Endodermal cell (in vitro differentiated cells): ENCODE measurements at regions not wholly inside any gene's neighbourhood (a gene's known extent, or its start where the extent isn't known, plus 50 kb on each side); places are given as distances from the start of the nearest gene placed in this dataset.
A peak's percentile ranks its signal among the peaks of the same experiment; 100 is the strongest.

Experiments
- DNase-seq: peaks from one replicate; pipeline ENCODE4 v3.0.0-alpha.2; 2017
- H3K27ac ChIP-seq: 2 replicates; pipeline ENCODE4 v1.5.1; 2013; ENCODE audit warnings: mild to moderate bottlenecking, low read depth, low read length, moderate library complexity
- H3K27me3 ChIP-seq: 2 replicates; pipeline ENCODE4 v1.6.1; 2013; ENCODE audit warnings: mild to moderate bottlenecking, low read length, moderate library complexity; ENCODE audit not compliant: insufficient read depth, control insufficient read depth, poor library complexity, severe bottlenecking
- H3K36me3 ChIP-seq: 2 replicates; pipeline ENCODE4 v1.7.0; 2013; ENCODE audit warnings: mild to moderate bottlenecking, low read length, moderate library complexity; ENCODE audit not compliant: control insufficient read depth, insufficient read depth
- H3K4me1 ChIP-seq: one replicate; pipeline ENCODE4 v1.7.0; 2013; ENCODE audit warnings: low read length; ENCODE audit not compliant: control insufficient read depth, insufficient read depth
- H3K4me3 ChIP-seq: 2 replicates; pipeline ENCODE4 v1.5.1; 2013; ENCODE audit warnings: mild to moderate bottlenecking, low read length, moderate library complexity
- H3K9ac ChIP-seq: 2 replicates; pipeline ENCODE4 v1.6.1; 2013; ENCODE audit warnings: mild to moderate bottlenecking, low read length, moderate library complexity; ENCODE audit not compliant: poor library complexity, severe bottlenecking; ENCODE audit errors: extremely low read depth
- H3K9me3 ChIP-seq: 2 replicates; pipeline ENCODE4 v1.6.1; 2013; ENCODE audit warnings: mild to moderate bottlenecking, low read length, moderate library complexity; ENCODE audit not compliant: control insufficient read depth
- H3K27ac Mint-ChIP-seq: 2 replicates; pipeline ENCODE4 v1.8.0; 2020; ENCODE audit warnings: mixed read lengths
- H3K27me3 Mint-ChIP-seq: 2 replicates; pipeline ENCODE4 v1.8.0; 2021; ENCODE audit warnings: mild to moderate bottlenecking, mixed read lengths; ENCODE audit not compliant: insufficient read depth
- H3K36me3 Mint-ChIP-seq: 2 replicates; pipeline ENCODE4 v1.8.0; 2020; ENCODE audit warnings: low read depth, mixed read lengths
- H3K4me1 Mint-ChIP-seq: 2 replicates; pipeline ENCODE4 v1.8.0; 2020; ENCODE audit warnings: mixed read lengths
- H3K4me3 Mint-ChIP-seq: 2 replicates; pipeline ENCODE4 v1.8.0; 2020; ENCODE audit warnings: mild to moderate bottlenecking, moderate library complexity, mixed read lengths
- H3K9me3 Mint-ChIP-seq: 2 replicates; pipeline ENCODE4 v1.8.0; 2020; ENCODE audit warnings: mild to moderate bottlenecking, mixed read lengths
- CTCF ChIP-seq: fragments of 200-600 bp; sonication (generic); conservative IDR thresholded peaks from 2 replicates; pipeline ENCODE4 v1.5.0; 2021; ENCODE audit warnings: antibody characterized with exemption, mild to moderate bottlenecking
- WGBS, 2 experiments: methylation state at CpG; one replicate each; pipeline versions ENCODE4 v1.1.5 to v1.1.7; 2013; ENCODE audit warnings: missing lambda C conversion rate in 2 of 2, mixed read lengths in 1 of 2; ENCODE audit not compliant: insufficient coverage in 1 of 2, insufficient read length in 1 of 2; 5-methylcytosine and 5-hydroxymethylcytosine counted together

- peaks cover 23% of the 10 kb centered on the region for H3K4me1 Mint-ChIP-seq
- H3K4me3 Mint-ChIP-seq = no peak overlapping the region
- no peaks in the 10 kb centered on the region for H3K27me3 Mint-ChIP-seq
- Histone ChIP-seq H3K4me3 (peak overlapping the region; percentile 47), H3K27ac (no peak overlapping the region), H3K27me3 (no peaks in the 10 kb centered on the region), H3K9me3 (peaks cover 31% of the 10 kb centered on the region), H3K36me3 (no peaks in the 10 kb centered on the region), H3K9ac (no peak overlapping the region), H3K4me1 (no peaks in the 10 kb centered on the region)
- no peak overlapping the region for H3K27ac Mint-ChIP-seq
- no peak for DNase-seq
- peaks cover 5% of the 10 kb centered on the region for H3K36me3 Mint-ChIP-seq
- no peak for TF ChIP-seq CTCF
- WGBS, 2 experiments = 91 to 100% methylated on average over 1 of the region's 1 CpG
- peaks cover 38% of the 10 kb centered on the region for H3K9me3 Mint-ChIP-seq
Measured at GRCh38 chr14:83007641-83008225, 1474.1 kb upstream of the SEL1L start.

GRCh38 chr14:83017296-83017695 is 1483.6 kb upstream of the SEL1L start:
- H3K9me3 Mint-ChIP-seq = peaks cover 3% of the 10 kb centered on the region
- Histone ChIP-seq H3K4me1 (no peaks in the 10 kb centered on the region), H3K9ac (no peak overlapping the region), H3K27me3 (no peaks in the 10 kb centered on the region), H3K9me3 (peaks cover 11% of the 10 kb centered on the region), H3K36me3 (no peaks in the 10 kb centered on the region), H3K4me3 (no peak overlapping the region), H3K27ac (no peak overlapping the region)
- H3K27ac Mint-ChIP-seq = no peak overlapping the region
- no peak overlapping the region for H3K4me3 Mint-ChIP-seq
- H3K4me1 Mint-ChIP-seq = peaks cover 4% of the 10 kb centered on the region
- no peaks in the 10 kb centered on the region for H3K27me3 Mint-ChIP-seq
- no peak for TF ChIP-seq CTCF
- no peak for DNase-seq
- 91 to 94% methylated on average over 2 to 3 of the region's 5 CpGs for WGBS, 2 experiments
- H3K36me3 Mint-ChIP-seq = no peaks in the 10 kb centered on the region

DNA sequence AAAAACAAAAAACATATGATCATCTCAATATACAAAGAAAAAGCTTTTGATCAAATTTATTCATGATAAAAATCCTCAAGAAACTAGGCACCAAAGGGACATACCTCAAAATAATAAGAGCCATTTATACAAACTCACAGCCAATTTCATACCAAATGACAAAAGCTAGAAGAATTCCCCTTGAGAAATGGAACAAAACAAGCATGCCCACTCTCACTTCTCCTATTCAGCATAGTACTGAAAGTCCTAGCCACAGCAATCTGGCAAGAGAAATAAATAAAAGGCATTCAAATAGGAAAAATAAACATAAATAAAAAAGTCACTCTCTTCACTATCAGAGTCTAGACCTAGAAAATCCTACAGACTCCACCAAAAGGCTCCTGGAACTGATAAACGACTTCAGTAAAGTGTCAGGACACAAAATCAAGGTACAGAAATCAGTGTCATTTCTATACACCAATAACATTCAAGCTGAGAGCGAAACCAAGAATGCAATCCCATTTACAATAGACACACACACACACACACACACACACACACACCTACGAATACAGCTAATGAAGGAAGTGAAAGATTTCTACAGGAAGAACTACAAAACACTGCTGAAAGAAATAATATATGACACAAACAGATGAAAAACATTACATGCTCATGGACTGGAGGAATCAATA is 1486.2 kb upstream of the SEL1L start:
- Mint-ChIP-seq H3K27me3 (no peaks in the 10 kb centered on the region), H3K27ac (no peak overlapping the region), H3K36me3 (no peaks in the 10 kb centered on the region), H3K4me1 (peaks cover 8% of the 10 kb centered on the region), H3K4me3 (no peak overlapping the region), H3K9me3 (no peaks in the 10 kb centered on the region)
- Histone ChIP-seq H3K27ac (no peak overlapping the region), H3K27me3 (no peaks in the 10 kb centered on the region), H3K36me3 (no peaks in the 10 kb centered on the region), H3K4me1 (no peaks in the 10 kb centered on the region), H3K4me3 (no peak overlapping the region), H3K9me3 (no peaks in the 10 kb centered on the region), H3K9ac (no peak overlapping the region)
- WGBS, 2 experiments = 60 to 87% methylated on average over 2 to 3 of the region's 3 CpGs
- TF ChIP-seq CTCF = no peak
- DNase-seq = no peak
